Fibroblast of lung (primary cell): ENCODE measurements at regions not wholly inside any gene's neighbourhood (a gene's known extent, or its start where the extent isn't known, plus 50 kb on each side); places are given as distances from the start of the nearest gene placed in this dataset.

Source experiments
- CTCF ChIP-seq, 2 donors: IDR thresholded peaks in 1 of 2; conservative IDR thresholded peaks in 1 of 2; 1 replicate in 1 of 2; 2 replicates in 1 of 2; pipeline ENCODE4 v1.5.1; 2011 to 2012; ENCODE audit warnings: low read length in 2 of 2, control low read depth in 1 of 2, inconsistent platforms in 1 of 2, low read depth in 1 of 2, mild to moderate bottlenecking in 1 of 2
- EZH2 ChIP-seq: IDR thresholded peaks from 2 replicates; pipeline ENCODE4 v1.5.1; 2012; ENCODE audit warnings: low read length, control low read depth, mild to moderate bottlenecking; ENCODE audit errors: missing control alignments

- TF ChIP-seq CTCF (conservative IDR thresholded peaks at IDR 0.05 in 1 of 2, IDR thresholded peaks at IDR 0.05 in 1 of 2; ENCODE audit: low read depth in 1 of 2, low read length in 2 of 2) (no peak), EZH2 (no peak)
Measured at GRCh38 chr12:41652981-41653380, 464.9 kb downstream of the PDZRN4 start.
